Mucosa of descending colon (tissue), 3 donors: ENCODE measurements at regions not wholly inside any gene's neighbourhood (a gene's known extent, or its start where the extent isn't known, plus 50 kb on each side); places are given as distances from the start of the nearest gene placed in this dataset.

ENCODE experiments used
- ATAC-seq: fragments of 200-7000 bp; cut with Tn5 transposase; one replicate; pipeline ENCODE4 v1.9.1; 2020; ENCODE audit warnings: mild to moderate bottlenecking, moderate library complexity
- DNase-seq, 3 donors: peaks; one replicate each; pipeline ENCODE4 v3.0.0-alpha.2; 2020
- H3K36me3 ChIP-seq: fragments of 200-600 bp; one replicate; pipeline ENCODE4 v1.8.0; 2021; ENCODE audit warnings: low read depth, mild to moderate bottlenecking
- H3K4me1 ChIP-seq: fragments of 200-600 bp; one replicate; pipeline ENCODE4 v1.8.0; 2021; ENCODE audit warnings: low read depth, mild to moderate bottlenecking
- H3K4me3 ChIP-seq: fragments of 200-600 bp; one replicate; pipeline ENCODE4 v1.8.0; 2021; ENCODE audit warnings: mild to moderate bottlenecking
- H3K9me3 ChIP-seq: fragments of 200-600 bp; one replicate; pipeline ENCODE4 v1.8.0; 2021; ENCODE audit warnings: mild to moderate bottlenecking
- intact Hi-C, 2 donors: fragments of 100-400 bp; cut with DNase I in 1 of 2; cut with micrococcal nuclease in 1 of 2; formaldehyde crosslinking; loops; one replicate each; pipeline versions ENCODE4 v1.11.0 to v1.11.1; 2022; cut with DNase I, micrococcal nuclease
- TF ChIP-seq, protein P1 (sequence below): fragments of 200-600 bp; IDR thresholded peaks from one replicate; pipeline ENCODE4 v1.8.0; 2022; ENCODE audit warnings: antibody characterized with exemption, mild to moderate bottlenecking
- donor health status: DM: no; HTN: no; CAD: no; lungs with moderate emphysema.
- donor health status: DM: no; HTN: no; CAD: no.
- donor health status: DM: no; HTN: yes; CAD: no.

DNA sequence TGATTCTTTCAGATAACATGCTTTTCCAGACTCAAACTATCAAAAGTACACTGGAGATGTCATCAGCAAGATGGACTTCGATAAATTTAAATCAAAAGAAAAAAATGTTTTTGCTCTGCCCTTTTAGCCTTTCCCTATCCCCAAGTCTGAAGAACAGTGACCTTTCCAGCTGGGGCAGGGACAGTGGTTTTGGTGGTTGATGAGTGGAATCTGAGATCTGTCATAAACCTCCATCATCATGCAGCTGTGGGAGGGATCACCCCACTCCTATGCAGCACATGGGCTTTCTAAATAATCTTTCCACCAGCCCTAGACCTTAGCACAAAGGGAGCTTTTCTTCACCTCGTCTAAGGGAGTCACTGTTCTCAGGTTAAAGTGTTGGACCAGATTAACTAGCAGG lies 869.5 kb upstream of the SOX9 start:
- H3K9me3 ChIP-seq, result no peaks in the 10 kb centered on the region
- no peaks in the 10 kb centered on the region for H3K36me3 ChIP-seq
- intact Hi-C loops, result no loop called here
- DNase-seq (no peak), ATAC-seq (no peak)
- H3K4me1 ChIP-seq, result no peaks in the 10 kb centered on the region
- no peak overlapping the region for H3K4me3 ChIP-seq
- TF ChIP-seq, protein P1, sequence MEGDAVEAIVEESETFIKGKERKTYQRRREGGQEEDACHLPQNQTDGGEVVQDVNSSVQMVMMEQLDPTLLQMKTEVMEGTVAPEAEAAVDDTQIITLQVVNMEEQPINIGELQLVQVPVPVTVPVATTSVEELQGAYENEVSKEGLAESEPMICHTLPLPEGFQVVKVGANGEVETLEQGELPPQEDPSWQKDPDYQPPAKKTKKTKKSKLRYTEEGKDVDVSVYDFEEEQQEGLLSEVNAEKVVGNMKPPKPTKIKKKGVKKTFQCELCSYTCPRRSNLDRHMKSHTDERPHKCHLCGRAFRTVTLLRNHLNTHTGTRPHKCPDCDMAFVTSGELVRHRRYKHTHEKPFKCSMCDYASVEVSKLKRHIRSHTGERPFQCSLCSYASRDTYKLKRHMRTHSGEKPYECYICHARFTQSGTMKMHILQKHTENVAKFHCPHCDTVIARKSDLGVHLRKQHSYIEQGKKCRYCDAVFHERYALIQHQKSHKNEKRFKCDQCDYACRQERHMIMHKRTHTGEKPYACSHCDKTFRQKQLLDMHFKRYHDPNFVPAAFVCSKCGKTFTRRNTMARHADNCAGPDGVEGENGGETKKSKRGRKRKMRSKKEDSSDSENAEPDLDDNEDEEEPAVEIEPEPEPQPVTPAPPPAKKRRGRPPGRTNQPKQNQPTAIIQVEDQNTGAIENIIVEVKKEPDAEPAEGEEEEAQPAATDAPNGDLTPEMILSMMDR, result no peak

DNA sequence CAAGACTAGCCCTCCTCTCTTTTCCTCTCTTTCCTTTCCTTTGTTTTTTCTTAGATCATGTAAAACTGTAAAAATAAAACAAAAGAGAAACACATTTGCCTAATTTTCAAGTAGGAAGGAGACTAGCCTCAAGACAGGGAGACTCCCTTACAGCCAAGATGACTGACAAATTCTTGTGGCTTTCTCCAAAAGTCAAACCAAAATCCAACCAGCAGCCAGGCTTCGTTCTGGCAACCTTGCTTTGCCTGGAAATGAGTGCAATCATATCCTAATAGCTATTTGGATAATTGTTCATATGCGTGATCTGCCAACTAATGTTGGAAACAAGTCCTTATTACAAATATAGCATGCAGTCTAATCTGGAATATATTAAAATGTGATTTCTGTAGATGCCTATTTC lies 868.9 kb upstream of the SOX9 start:
- no peak overlapping the region for H3K4me3 ChIP-seq
- intact Hi-C loops, result no loop called here
- DNase-seq, result no peak
- H3K9me3 ChIP-seq, result no peaks in the 10 kb centered on the region
- no peaks in the 10 kb centered on the region for H3K36me3 ChIP-seq
- H3K4me1 ChIP-seq, result no peaks in the 10 kb centered on the region
- ATAC-seq, result no peak
- TF ChIP-seq, protein P1, result no peak

DNA sequence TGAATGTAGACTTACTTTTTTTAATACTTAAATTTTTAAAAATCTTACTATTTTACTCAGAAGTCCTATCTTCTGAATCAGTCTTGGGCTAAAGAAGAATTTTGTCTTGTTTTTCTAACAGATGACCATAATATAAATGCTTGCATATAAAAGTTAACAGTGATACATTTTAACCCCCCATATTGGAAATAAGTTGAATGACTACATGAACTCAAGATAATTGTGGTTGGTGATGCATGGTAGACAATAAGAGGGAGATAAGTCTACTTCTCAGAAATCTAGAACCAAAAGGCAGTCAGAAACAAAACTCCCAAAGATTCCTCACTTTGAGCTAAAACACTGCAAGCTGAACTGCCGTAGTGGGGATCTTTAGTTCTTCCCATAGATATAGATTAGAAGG lies 868.4 kb upstream of the SOX9 start:
- H3K9me3 ChIP-seq, result no peaks in the 10 kb centered on the region
- TF ChIP-seq, protein P1, result no peak
- DNase-seq, result no peak
- H3K4me1 ChIP-seq, result no peaks in the 10 kb centered on the region
- H3K36me3 ChIP-seq, result no peaks in the 10 kb centered on the region
- intact Hi-C loops, result no loop called here
- no peak overlapping the region for H3K4me3 ChIP-seq
- ATAC-seq, result no peak

DNA sequence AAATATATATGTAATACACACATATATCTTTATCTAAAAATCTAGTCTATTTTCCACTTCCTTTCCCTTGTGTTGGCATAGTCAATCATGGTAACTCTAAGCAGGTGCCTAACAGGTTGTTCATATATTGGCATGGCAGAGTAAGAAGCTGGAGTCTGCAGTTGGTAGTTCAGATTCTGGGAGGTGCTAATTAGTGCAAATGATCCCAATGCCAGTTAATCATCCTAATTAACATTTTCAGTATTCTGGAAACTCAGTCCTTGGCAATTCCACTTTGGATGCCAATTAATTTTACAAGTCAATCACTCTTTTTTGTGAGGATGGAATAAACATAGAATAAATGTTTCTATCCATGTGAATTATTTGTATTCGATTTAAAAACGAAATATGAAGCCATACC lies 863.7 kb upstream of the SOX9 start:
- no peak for ATAC-seq
- TF ChIP-seq, protein P1, result no peak
- Histone ChIP-seq H3K36me3 (no peaks in the 10 kb centered on the region), H3K4me1 (no peaks in the 10 kb centered on the region), H3K9me3 (no peaks in the 10 kb centered on the region), H3K4me3 (no peak overlapping the region)
- intact Hi-C loops, result no loop called here
- DNase-seq, result no peak

DNA sequence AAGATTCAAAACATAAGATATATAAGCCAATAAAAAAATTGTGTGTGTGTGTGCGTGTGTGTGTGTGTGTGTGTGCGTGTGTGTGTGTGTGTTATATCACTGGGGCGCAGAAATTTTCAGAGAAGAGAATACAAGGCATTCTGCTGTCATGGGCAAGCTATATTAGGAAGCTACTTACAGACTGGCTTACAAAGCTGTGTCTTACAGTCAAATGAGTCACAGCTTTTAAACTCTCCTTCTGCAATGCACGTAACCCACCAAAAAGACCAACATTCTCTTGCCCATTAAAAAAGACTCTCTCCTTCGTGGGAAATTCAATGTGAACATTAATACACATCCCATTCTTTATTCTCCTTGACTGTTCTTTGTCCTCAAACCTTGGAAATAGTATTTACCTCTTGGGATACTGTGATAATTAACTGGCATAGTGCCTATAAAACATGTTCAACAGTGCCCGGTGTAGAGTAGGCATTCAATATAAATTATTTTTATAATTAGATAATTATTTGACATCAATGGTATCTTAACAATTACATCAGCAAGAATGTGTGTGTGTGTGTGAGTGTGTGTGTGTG lies 860.4 kb upstream of the SOX9 start:
- DNase-seq, result no peak
- H3K4me3 ChIP-seq, result no peak overlapping the region
- H3K4me1 ChIP-seq, result no peaks in the 10 kb centered on the region
- no peaks in the 10 kb centered on the region for H3K9me3 ChIP-seq
- ATAC-seq, result no peak
- intact Hi-C loops, result no loop called here
- TF ChIP-seq, protein P1, result no peak
- H3K36me3 ChIP-seq, result no peaks in the 10 kb centered on the region

DNA sequence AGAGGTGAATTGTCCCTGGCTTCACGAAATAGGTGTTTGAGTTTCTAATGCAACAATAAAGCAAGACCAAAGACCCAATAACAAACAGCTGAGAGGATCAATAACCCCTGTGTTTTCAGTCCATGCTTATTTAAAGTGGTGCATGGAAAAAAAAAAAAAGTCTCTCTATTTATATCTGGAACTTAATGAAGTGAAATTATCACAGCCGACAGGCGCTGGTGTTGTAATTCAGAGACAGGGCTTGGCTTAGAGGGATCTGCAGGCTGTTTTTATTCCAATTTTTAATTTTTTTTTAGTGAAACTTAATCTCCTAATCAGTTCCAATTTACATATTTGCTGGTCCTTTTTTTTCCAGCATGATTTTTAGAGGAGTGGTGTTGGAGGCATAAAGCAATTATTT lies 858.2 kb upstream of the SOX9 start:
- H3K4me1 ChIP-seq, result no peaks in the 10 kb centered on the region
- ATAC-seq (no peak), DNase-seq (no peak)
- no peaks in the 10 kb centered on the region for H3K36me3 ChIP-seq
- TF ChIP-seq, protein P1, result no peak
- intact Hi-C loops, result no loop called here
- peaks cover 5% of the 10 kb centered on the region for H3K9me3 ChIP-seq
- H3K4me3 ChIP-seq, result no peak overlapping the region
